ENCODE measurements at regions not wholly inside any gene's neighbourhood (a gene's known extent, or its start where the extent isn't known, plus 50 kb on each side); places are given as distances from the start of the nearest gene placed in this dataset.

DNA sequence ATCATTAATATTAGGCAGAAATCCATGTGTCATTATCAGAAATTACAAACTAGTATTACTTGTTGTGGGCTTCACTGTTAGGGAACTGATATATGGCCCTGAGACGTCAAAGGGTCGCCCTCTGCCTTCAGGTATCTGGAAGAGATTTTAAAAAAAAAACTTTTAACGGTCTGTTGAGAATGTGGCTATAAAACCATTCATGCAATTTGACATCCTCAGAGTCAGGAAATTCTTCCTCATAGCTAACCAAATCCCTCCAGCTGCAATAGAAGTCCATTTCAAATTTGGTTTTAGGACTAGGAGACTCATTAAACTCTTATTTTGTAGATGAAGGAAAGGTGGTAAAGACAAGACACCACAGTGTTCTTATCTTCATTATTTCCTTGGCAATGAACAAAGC lies 194.2 kb upstream of the NOCT start:
- Histone ChIP-seq H3K4me1 (no peaks in the 10 kb centered on the region), H3K4me3 (no peak overlapping the region), H3K36me3 (no peaks in the 10 kb centered on the region), H3K9me3 (no peaks in the 10 kb centered on the region), H3K27me3 (replicated peaks in 1 of 7) (no peaks in the 10 kb centered on the region), H3K27ac (no peak overlapping the region)
- TF ChIP-seq, protein P1, sequence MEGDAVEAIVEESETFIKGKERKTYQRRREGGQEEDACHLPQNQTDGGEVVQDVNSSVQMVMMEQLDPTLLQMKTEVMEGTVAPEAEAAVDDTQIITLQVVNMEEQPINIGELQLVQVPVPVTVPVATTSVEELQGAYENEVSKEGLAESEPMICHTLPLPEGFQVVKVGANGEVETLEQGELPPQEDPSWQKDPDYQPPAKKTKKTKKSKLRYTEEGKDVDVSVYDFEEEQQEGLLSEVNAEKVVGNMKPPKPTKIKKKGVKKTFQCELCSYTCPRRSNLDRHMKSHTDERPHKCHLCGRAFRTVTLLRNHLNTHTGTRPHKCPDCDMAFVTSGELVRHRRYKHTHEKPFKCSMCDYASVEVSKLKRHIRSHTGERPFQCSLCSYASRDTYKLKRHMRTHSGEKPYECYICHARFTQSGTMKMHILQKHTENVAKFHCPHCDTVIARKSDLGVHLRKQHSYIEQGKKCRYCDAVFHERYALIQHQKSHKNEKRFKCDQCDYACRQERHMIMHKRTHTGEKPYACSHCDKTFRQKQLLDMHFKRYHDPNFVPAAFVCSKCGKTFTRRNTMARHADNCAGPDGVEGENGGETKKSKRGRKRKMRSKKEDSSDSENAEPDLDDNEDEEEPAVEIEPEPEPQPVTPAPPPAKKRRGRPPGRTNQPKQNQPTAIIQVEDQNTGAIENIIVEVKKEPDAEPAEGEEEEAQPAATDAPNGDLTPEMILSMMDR (IDR thresholded peaks at IDR 0.05 in 8 of 11, conservative IDR thresholded peaks at IDR 0.05 in 3 of 11) = no peak
- TF ChIP-seq POLR2A (IDR thresholded peaks at IDR 0.05) = no peak
- no peak for TF ChIP-seq POLR2AphosphoS5 (IDR thresholded peaks at IDR 0.05)
- DNase-seq = no peak
- intact Hi-C loops (cut with DNase I; ENCODE audit: low total_unique reads) = no loop called here
- WGBS, 5 donors = 71 to 82% (median 76%) methylated on average over 3 of the region's 3 CpGs

DNA sequence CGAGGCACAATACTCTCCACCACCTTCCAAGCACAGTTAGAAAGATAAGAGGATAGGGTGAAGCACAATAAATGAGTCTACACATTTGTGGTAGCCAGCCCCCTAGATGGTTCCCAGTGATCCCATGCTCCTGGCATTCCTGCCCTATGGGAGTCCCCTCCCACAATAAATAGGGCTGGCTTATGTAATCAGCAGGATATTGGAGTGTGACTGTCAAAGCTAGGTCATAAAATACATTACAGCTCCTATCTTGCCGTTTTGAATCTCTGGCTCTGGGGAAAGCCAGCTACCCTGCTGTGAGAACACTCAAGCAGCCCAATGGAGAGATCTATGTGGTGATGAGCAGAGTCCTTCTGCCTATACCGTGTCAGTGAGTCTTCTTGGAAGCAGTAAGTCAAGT lies 198.7 kb upstream of the NOCT start:
- Histone ChIP-seq H3K9me3 (no peaks in the 10 kb centered on the region), H3K27ac (no peak overlapping the region), H3K4me3 (no peak overlapping the region), H3K36me3 (no peaks in the 10 kb centered on the region), H3K4me1 (no peaks in the 10 kb centered on the region), H3K27me3 (replicated peaks in 1 of 7) (no peaks in the 10 kb centered on the region)
- intact Hi-C loops (cut with DNase I; ENCODE audit: low total_unique reads) = no loop called here
- TF ChIP-seq POLR2A (IDR thresholded peaks at IDR 0.05) (no peak), POLR2AphosphoS5 (IDR thresholded peaks at IDR 0.05) (no peak)
- TF ChIP-seq, protein P1 (IDR thresholded peaks at IDR 0.05 in 8 of 11, conservative IDR thresholded peaks at IDR 0.05 in 3 of 11) = no peak
- DNase-seq = no peak
- 51 to 61% (median 53%) methylated on average over 3 of the region's 3 CpGs for WGBS, 5 donors

DNA sequence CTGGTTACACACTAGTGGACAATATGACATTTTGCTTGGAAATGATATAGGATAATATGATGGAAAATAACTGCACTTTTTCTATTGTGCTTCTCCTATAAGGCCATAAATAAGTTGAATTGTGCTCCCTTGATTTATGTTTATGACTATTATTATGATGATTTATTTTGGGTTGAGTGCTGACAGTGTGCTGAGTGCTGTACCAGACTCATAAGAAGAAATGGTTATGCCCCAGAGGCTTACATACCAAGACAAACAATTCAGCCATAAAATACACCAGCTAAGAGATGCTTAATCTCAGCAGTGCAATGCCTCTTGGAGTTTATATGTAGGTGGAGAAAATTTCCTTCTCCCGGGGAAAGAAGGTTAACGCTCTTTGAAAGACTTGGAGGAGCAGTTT lies 199.8 kb upstream of the NOCT start:
- WGBS, 5 donors = 83 to 93% (median 90%) methylated on average over 2 of the region's 2 CpGs
- TF ChIP-seq, protein P1 (IDR thresholded peaks at IDR 0.05 in 8 of 11, conservative IDR thresholded peaks at IDR 0.05 in 3 of 11) = no peak
- TF ChIP-seq POLR2A (IDR thresholded peaks at IDR 0.05) = no peak
- intact Hi-C loops (cut with DNase I; ENCODE audit: low total_unique reads) = no loop called here
- H3K27ac ChIP-seq = no peak overlapping the region
- H3K36me3 ChIP-seq = no peaks in the 10 kb centered on the region
- no peaks in the 10 kb centered on the region for H3K27me3 ChIP-seq (replicated peaks in 1 of 7)
- no peaks in the 10 kb centered on the region for H3K9me3 ChIP-seq
- H3K4me1 ChIP-seq = no peaks in the 10 kb centered on the region
- H3K4me3 ChIP-seq = no peak overlapping the region
- no peak for DNase-seq

DNA sequence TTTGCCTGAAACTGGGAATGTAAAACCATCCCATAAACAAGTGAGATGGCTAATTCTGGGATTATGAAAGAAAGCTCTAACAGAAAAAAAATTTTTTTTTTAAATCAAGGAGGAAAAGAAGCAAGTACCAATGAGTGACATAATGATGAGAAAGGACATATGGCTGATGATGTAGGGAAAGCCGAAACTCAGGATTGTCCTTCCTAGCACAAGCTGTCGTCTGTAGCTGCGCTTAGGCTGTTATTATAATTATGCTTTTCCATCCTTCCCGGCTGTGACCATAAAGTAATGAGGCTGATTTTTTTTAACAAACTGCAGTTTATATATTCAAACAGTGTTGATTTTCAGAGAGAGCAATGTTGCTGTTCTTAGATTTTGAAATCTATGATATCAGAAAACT lies 209.8 kb upstream of the NOCT start:
- Histone ChIP-seq H3K4me1 (no peaks in the 10 kb centered on the region), H3K36me3 (no peaks in the 10 kb centered on the region), H3K4me3 (no peak overlapping the region), H3K9me3 (no peaks in the 10 kb centered on the region), H3K27ac (no peak overlapping the region), H3K27me3 (replicated peaks in 1 of 7) (peaks cover 0 to 36% (median 0%) of the 10 kb centered on the region in 7 donors)
- TF ChIP-seq POLR2AphosphoS5 (IDR thresholded peaks at IDR 0.05) (no peak), POLR2A (IDR thresholded peaks at IDR 0.05) (no peak)
- TF ChIP-seq, protein P1 (IDR thresholded peaks at IDR 0.05 in 8 of 11, conservative IDR thresholded peaks at IDR 0.05 in 3 of 11) = no peak
- 78 to 93% (median 84%) methylated on average over 4 of the region's 4 CpGs for WGBS, 5 donors
- no peak for DNase-seq
- intact Hi-C loops (cut with DNase I; ENCODE audit: low total_unique reads) = no loop called here
